Activated T-cell treated with anti-CD3 and anti-CD28 coated beads, Interleukin-2, amount 50 U/mL, for 24 hours (primary cell): ENCODE measurements at regions not wholly inside any gene's neighbourhood (a gene's known extent, or its start where the extent isn't known, plus 50 kb on each side); places are given as distances from the start of the nearest gene placed in this dataset.

ENCODE experiments used
- DNase-seq: peaks from one replicate; pipeline ENCODE4 v3.0.0-alpha.2; 2020
- H3K27ac Mint-ChIP-seq: 2 replicates; pipeline ENCODE4 v1.8.0; 2020; ENCODE audit warnings: mild to moderate bottlenecking, mixed read lengths
- H3K27me3 Mint-ChIP-seq: 2 replicates; pipeline ENCODE4 v1.8.0; 2020; ENCODE audit warnings: mixed read lengths
- H3K36me3 Mint-ChIP-seq: 2 replicates; pipeline ENCODE4 v1.8.0; 2020; ENCODE audit warnings: low read depth, mixed read lengths
- H3K4me1 Mint-ChIP-seq: 2 replicates; pipeline ENCODE4 v1.8.0; 2020; ENCODE audit warnings: low read depth, mixed read lengths
- H3K4me3 Mint-ChIP-seq: 2 replicates; pipeline ENCODE4 v1.8.0; 2020; ENCODE audit warnings: mild to moderate bottlenecking, moderate library complexity, mixed read lengths
- H3K9me3 Mint-ChIP-seq: 2 replicates; pipeline ENCODE4 v1.8.0; 2020; ENCODE audit warnings: mixed read lengths

- no peak overlapping the region for H3K4me3 Mint-ChIP-seq
- no peak overlapping the region for H3K27ac Mint-ChIP-seq
- no peaks in the 10 kb centered on the region for H3K9me3 Mint-ChIP-seq
Observed at GRCh38 chr15:67009576-67010569, 55.5 kb upstream of the SMAD3 start.

GRCh38 chr15:67010898-67011616, 54.3 kb upstream of the SMAD3 start:
- Mint-ChIP-seq H3K27me3 (no peaks in the 10 kb centered on the region), H3K4me3 (no peak overlapping the region), H3K36me3 (no peaks in the 10 kb centered on the region)

More at GRCh38 chr15:67009576-67010569, 55.5 kb upstream of the SMAD3 start:
- Mint-ChIP-seq H3K27me3 (no peaks in the 10 kb centered on the region), H3K4me1 (peaks cover 4% of the 10 kb centered on the region), H3K36me3 (no peaks in the 10 kb centered on the region)
- no peak for DNase-seq

GRCh38 chr15:67011617-67012005, 53.8 kb upstream of the SMAD3 start:
- H3K4me1 Mint-ChIP-seq: peaks cover 4% of the 10 kb centered on the region
- no peaks in the 10 kb centered on the region for H3K27me3 Mint-ChIP-seq
- H3K27ac Mint-ChIP-seq: no peak overlapping the region
- H3K4me3 Mint-ChIP-seq: no peak overlapping the region
- H3K36me3 Mint-ChIP-seq: no peaks in the 10 kb centered on the region
- H3K9me3 Mint-ChIP-seq: no peaks in the 10 kb centered on the region
- DNase-seq: no peak

More at GRCh38 chr15:67010898-67011616, 54.3 kb upstream of the SMAD3 start:
- Mint-ChIP-seq H3K9me3 (no peaks in the 10 kb centered on the region), H3K27ac (no peak overlapping the region), H3K4me1 (peaks cover 4% of the 10 kb centered on the region)
- no peak for DNase-seq

GRCh38 chr15:67013696-67014095, 51.7 kb upstream of the SMAD3 start:
- H3K27me3 Mint-ChIP-seq: no peaks in the 10 kb centered on the region
- H3K4me3 Mint-ChIP-seq: no peak overlapping the region
- peaks cover 7% of the 10 kb centered on the region for H3K4me1 Mint-ChIP-seq
- no peak overlapping the region for H3K27ac Mint-ChIP-seq
- H3K36me3 Mint-ChIP-seq: no peaks in the 10 kb centered on the region
- DNase-seq: no peak
- H3K9me3 Mint-ChIP-seq: no peaks in the 10 kb centered on the region
